GM19463 (cell line): ENCODE measurements at regions not wholly inside any gene's neighbourhood (a gene's known extent, or its start where the extent isn't known, plus 50 kb on each side); places are given as distances from the start of the nearest gene placed in this dataset.
"Not testable (repeated sequence)": the region's sequence is repeated elsewhere in the genome, so short reads cannot be mapped to it uniquely, and the experiment has no call there.

ENCODE experiments used
- ATAC-seq: cut with Tn5 transposase; IDR thresholded peaks from one replicate; pipeline ENCODE4 v1.9.1; 2021; ENCODE audit warnings: mild to moderate bottlenecking, moderate library complexity; ENCODE audit not compliant: unreplicated experiment

DNA sequence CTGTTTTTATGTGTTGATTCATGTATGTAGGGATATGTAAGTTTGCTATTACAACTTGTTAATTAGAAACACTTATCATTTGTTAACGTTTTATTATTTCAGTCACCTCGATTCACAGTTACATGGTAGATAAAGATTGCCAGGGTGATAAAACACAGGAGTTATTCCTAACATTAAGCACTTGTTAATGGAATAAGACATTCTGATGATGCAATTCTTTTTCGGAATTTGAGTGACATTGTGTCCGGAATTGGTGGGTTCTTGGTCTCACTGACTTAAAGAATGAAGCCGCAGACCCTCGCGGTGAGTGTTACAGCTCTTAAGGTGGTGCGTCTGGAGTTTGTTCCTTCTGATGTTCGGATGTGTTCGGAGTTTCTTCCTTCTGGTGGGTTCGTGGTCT is 624.0 kb upstream of the CITED2 start:
- ATAC-seq: not testable (repeated sequence)

DNA sequence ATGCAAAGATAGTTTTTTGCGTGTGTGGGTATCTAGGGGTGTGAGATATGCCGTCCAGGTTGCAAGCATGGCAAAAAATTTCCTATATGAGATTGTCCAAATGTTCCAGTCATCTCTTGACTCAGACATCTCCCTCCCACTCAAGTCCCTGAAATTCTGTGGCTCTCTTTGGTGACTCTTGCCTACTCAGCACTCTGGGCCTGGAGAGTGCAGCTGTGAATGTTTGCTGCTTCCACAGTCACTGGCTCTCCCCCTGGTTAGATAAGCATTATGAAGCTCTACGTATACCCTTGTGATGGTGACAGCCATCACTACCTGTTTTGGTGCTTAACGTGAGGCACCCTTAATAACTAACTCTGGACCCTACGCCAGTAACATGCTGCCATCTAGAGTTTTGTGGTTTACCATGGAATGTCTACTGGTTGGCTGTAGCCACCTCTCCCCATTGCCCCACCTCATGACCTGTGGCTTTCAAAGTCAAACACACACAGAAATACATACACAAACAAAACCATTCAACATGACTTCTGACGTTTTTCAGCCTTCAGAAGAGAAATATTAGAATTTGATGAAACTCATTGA is 621.9 kb upstream of the CITED2 start:
- ATAC-seq: peak; percentile 96

DNA sequence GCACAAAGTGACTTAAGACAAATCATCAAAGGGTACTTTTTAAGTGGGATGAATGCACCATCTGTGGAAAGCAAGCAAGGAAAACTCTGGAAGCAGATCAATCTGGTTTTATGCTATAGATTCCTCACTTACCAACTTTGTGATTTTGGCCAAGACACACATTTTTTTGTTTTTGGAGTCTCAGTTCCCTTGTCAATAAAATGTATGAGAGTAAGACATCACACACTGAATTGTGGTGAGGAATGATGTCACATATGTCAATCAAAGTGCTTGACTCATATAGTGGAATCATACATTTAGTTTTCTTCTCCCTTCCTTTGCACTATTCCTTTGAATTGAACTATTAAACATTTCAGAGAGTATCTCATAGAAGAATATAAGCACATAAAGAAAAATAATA is 620.5 kb upstream of the CITED2 start:
- no peak for ATAC-seq

DNA sequence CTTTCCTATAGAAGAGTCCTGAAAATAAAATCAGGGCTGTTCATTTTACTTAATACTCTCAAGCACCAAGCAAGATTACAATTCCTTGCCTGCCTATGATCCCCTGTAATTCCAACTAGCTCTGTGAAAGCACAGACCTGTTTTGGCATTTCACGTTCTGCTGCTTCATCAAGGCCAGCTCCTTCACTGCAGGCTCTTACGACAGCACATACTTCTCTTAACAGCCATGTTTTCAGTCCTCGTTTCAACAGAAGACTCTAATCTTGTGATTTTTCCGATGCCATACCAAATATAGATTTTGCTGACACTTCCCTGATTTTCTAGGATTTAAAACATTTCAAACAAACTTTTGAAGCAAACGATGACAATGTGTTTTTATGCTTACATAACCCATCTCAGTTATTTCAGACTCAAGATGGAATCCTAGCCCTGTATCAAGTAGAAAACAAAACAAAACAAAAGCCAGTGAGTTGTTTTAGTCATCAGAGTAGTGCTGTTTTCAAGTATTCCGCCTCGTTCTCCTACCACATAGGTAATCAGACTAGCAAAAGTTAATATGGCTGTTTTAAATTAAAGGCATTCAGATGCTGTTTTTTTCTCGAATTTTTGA is 616.5 kb upstream of the CITED2 start:
- ATAC-seq: no peak

DNA sequence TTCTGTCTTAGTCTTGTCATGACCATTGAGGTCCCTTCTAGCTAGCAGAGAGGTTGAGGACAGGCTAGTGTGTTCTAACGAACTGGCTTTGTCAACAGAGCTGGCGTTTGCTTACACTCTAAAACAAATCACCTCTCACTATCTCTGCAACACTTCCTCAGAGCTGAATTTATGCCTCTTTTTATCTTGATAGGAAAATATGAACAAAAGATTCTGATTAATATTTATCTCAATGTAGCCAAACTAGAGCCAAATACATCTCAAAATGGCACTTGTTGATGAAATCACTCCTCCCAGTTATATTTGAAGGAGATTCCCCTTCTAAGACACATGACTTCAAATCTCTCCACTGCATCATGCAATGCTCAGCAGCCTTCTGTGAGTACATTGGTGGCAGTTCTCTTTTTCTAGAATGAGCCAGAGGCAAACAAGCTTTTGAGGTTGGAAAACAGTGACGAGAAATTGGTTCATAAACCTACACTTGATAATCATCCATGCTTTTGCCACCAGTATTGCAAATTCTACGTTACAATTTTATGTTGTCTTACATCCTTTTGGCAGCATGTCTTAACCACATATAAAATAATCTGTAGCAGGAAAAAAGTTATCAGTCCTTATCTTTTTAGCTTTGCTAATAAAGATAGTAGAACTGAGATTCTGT is 615.7 kb upstream of the CITED2 start:
- ATAC-seq: no peak

DNA sequence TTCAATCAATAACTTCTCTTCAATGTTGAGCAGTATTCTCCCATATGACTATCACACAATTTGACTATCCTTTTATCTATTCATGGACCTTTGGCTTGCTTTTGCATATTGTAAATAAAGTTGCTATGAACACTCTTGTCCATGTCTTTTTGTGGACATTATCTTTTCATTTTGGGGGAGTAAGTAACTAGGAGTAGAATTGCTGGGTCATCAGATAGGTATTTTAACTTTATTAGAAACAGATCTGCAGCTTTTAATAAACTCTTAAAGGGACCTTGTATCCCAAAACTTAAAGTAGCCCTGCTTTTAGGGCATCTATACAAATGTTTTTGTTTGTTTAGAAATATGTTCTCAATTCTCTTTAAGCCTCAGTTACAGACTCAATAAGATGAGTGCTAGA is 614.2 kb upstream of the CITED2 start:
- no peak for ATAC-seq

DNA sequence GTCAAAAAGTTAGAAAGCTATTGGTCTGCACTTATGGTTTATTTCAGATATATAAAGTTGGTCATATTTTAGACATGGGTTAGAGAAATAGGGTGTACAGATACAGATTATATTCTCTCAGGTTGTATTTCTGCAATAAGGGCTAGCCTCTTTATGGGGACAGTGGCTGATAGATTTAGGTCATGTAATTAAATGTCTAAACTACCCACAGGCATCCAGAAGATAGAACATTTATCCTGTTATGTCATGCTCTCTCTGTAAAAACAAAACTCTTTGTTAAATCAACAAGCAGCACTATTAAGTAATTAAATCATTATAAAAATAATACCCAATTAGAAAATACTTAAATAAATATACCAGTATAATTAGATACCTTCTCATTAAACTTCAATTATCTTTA is 612.6 kb upstream of the CITED2 start:
- ATAC-seq: no peak

DNA sequence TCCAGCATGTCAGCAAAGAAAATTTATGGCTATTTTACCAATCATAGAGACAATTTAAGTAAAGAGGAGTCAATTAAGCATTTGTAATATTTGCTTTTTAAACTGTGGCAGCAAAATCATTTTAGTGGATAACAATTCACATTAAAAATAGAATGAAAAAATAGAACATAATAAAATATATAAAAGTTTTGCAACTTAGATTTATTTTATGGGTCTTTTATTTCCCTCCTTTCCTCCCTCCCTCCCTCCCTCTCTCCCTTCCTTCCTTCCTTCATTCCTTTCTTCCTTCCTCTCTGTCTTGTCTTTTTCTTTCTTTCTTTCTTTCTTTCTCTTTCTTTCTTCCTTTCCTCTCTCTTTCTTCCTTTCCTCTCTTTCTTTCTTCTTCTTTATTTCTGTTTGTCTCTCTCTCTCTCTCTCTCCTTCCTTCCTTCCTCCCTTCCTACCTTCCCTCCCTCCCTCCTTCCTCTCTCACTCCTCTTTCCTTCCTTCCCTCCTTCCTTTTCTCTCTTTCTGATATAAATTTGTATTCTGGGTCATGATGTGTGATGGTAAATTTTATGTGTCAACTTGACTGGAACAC is 610.9 kb upstream of the CITED2 start:
- ATAC-seq: no peak

DNA sequence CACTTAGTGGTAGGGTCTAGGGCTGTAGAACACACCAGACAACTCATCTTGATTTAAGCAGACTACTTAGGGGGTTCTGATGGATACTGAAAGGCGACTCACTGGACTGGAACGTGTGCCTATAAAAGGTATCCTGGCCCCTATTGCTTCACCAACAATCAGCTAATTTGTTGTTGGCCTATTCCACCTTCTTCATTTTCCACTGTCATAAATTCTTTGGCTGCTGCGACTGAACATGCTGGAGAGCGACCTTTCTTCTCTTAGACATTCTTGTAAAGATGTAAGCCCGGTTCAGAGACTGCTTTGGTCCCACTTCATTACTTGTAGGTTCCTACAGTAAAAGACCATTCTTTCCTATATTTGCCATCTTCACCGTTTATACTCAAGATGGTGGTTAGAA is 609.9 kb upstream of the CITED2 start:
- ATAC-seq: no peak

DNA sequence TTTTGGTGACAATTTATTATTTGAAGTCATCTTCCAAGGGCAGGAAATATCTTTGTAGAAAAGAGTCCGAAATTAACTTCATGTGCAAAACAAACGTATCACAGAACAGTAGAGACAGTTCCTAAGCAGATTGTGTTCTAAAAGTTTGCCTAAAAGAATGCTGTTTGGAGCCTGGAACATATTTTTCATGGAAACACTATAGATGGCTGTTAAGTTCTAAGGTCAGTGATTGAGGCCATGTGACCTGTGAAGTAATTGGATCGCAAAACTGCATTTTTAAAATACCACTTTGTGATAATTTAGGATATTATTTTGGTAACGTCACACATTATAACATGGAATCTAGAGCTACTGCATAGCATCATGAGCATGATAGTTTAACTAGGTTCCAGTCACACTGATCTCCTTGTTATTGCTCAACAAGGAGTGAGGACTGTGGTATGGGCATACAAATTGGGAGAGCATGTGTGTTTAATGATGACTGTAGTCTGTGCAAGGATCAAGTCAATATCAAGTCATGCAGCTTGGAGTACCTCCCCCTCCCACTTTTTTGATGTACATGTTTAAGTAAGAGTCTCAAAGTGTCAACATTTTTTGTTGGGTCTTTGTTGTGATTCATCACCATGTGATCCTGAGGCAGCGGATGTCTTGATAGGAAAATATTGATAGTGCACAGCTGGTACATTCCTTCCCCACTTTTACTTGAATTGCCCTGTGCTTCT is 609.3 kb upstream of the CITED2 start:
- no peak for ATAC-seq

DNA sequence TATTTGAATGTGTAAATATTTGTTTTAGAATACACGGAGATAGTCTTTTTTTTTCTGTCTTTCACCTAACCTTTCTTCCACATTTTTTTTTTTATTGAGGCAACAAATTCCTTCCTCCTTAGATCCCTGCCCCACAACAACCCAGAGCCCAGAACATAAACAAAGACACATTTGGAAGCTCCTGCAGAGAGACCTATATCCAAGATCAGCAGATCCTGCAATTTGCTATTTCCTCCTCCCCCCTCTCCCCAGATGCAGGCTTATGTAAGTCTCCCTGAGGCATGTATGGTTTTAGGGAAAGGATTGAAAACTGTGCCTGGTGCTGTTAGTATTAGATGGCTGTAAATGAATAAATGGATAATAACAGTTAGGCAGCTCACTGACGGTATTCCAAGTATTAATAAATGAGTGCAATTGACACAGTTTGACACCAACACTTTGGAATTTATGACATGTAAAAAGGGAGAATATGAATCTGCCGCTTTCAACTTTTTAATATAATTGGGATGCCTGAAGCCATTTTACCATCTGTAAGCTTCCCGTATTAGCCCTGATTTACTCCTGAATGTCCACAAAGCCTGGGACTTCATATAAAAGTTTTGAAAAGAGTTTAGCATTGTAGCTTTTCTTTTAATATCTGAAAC is 608.3 kb upstream of the CITED2 start:
- ATAC-seq: no peak

DNA sequence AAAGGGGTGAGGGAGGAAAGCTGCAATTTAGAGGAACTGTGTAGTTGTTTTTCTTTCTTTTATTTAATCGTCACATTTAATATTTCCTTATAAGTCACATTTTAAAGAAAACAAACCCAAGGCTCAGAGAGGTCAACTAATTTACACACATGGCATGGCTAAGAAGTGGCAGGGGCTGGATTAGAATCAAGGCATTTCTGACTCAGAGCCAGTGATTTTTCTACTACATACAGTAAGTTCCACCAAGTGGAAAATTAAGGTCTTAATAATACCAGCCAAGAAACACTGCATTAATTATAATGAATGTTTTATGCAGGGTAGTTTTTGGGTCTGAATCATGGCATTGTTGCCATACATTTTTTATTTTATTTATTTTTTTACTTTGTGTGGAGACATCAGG is 607.7 kb upstream of the CITED2 start:
- no peak for ATAC-seq

DNA sequence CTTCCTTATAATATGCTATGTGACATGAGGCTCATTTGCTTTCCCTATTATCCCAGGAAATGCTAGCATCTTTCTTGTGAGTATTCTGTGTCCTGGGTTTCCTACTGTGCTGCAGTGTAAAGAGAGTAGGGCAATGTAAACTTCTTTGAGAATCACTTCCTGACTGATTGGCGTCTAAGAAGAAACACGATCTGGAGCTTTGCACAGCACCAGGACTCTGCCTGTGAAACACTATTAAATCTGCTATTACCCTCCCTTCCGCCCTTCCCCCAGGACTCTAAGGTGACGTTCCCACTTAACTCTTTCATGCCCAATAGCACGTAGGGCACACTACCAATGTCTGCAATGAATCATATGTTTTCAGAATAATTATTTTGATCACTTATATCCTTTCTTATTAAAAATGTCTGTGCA is 607.3 kb upstream of the CITED2 start:
- ATAC-seq: no peak

DNA sequence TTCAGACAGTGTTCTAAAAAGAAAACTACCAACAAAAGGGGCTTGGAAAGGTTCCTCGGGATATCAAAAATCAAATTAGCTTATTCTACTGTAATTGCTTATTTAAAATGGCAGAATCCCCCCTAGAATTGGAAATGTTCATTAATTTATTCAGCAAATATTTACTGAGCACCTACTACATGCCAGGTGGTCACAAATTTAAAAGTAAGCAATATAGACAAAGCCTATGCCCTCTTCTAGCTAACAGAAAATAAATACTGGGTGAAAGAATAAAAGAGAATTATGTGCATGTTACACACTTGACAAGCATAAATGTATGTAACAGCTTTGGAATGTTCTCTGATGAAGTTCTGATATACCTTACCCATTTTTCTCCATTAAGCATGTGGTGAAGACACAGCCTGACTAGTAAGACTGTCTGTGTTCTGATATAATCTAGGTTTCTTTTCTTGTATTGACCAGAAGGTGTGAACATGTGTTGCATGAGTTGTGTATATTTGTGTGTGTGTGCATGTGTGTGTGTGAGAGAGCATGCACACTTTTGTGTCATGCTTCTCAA is 606.7 kb upstream of the CITED2 start:
- no peak for ATAC-seq

DNA sequence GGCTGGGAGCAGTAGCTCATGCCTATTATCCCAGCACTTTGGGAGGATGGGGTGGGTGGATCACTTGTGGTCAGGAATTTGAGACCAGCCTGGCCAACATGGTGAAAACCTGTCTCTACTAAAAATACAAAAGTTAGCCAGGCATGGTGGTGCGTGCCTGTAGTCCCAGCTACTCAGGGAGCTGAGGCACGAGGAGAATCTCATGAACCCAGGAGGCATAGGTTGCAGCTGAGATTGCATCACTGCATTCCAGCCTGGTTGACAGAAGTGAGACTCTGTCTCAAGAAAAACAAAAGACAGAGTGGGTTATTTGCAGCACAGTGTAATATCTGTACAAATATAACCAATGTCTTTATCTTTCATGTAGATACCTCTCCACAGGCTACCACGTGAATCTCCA is 606.2 kb upstream of the CITED2 start:
- not testable (repeated sequence) for ATAC-seq

DNA sequence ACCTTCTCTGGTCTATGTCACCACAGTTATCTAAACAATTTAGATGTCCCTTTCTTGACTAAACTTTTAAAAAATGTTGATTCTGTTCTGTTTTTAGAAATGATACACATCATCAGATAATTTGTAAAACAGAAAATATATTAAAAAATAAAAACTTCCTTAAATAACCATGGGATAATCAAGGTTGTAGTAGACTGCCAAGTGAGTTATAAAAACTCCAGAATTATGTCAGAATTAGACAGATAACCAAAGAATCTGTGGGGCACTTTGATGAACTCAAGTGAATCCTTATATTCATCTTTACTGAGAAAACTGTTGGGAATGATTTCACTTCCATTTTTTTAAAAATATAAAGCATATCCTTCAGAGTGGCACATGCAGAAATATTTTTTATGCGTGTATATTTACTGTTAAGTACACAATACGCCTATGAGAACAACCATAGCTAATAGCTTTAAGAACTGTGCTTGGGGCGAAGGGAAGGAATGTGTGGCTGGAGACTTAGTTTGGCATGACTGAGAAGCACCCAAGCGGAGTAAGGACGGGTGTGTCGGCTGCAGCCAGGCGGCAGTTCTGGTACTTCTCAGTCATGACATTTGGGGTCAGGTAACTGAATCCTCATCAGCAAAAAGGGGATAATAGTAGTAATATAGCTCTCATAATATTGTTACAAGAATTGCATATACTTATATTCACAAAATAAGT is 604.7 kb upstream of the CITED2 start:
- no peak for ATAC-seq

DNA sequence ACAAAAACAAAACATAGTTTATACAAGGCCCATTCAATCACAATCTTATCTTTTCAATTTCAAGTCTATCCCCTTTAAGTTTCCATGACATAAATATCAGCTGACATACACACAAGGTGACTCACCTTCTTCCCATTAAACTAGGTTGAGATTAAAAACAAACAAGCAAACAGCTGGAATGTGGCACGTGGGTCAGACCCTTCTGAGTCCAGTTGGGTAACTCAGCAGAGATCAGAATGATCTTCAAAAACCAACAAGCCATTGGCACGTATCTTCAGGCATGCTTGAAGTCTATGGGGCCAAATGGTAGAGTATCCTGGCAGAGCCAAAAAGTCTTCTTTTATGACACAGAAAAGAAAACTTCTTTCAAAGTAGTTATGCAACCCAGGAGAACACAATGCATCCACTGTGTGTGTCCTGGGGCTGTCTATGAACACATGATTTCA is 603.5 kb upstream of the CITED2 start:
- no peak for ATAC-seq

DNA sequence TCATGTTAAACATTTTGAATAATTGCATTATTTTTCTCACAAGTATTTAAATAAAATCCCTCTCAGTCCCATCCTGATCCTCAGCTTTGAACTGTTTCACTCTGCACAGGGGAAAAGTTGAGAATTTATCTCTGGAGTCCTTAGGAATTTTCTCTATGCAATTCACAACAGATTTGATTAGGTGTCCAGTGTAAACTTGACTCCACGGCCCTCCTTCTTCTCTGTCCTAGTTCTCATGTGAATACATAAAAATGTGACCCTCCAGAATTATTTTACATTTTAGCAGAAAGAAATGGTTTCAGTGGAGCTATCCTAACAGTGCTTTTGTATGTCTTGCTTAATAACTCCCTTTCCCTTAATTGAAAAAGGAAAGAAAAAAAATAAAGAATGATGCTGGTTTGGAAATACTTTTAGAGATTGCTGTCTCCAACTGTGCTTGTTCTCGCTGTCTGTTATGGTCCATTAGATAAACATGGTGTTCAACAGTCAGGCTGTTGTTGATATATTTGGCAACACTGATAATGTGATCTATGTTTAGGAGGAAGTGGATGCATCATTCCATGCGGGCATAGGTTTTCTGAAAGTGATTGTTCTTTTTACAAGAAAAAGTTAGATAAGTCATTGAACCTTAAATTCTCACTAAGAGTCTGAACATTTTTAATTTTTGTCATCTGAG is 599.4 kb upstream of the CITED2 start:
- ATAC-seq: no peak

DNA sequence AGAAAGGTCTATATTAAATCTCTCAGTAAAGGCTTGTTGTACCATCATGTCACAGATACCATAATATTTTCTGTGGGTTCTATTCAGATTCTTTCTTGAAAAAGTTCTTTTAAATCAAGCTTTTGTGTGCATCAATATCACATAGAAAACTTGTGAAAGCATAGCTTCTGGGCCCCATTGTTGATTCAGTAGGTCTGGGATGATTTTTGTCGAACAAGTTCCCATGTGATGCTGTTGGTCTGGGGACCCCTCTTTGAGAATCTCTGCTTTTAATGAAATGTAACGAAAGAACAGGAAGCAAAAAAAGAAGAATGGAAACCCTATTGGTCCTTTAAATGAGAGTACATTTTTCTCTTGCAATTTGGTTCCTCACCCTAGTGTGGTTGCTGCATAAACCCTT is 597.7 kb upstream of the CITED2 start:
- ATAC-seq: no peak

DNA sequence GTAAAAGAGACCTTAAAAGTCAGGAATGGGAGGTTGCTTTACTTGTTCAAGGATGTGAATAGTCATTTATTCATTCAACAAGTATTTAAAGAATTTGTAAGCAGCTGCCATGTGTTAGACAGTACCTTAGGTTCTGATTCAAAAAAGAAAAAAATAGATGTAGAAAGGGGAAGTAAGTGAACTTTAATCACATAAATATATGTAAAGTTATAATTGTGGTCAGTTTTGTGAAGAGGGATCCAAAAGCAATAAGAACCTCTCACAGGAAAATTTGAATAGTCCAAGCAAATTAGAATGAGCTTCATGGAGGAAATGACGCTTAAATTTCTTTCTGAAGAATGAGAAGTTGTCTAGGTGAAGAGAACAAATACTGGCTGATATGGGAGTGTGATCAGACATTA is 596.1 kb upstream of the CITED2 start:
- ATAC-seq: no peak
